ENCODE measurements at regions not wholly inside any gene's neighbourhood (a gene's known extent, or its start where the extent isn't known, plus 50 kb on each side); places are given as distances from the start of the nearest gene placed in this dataset.

DNA sequence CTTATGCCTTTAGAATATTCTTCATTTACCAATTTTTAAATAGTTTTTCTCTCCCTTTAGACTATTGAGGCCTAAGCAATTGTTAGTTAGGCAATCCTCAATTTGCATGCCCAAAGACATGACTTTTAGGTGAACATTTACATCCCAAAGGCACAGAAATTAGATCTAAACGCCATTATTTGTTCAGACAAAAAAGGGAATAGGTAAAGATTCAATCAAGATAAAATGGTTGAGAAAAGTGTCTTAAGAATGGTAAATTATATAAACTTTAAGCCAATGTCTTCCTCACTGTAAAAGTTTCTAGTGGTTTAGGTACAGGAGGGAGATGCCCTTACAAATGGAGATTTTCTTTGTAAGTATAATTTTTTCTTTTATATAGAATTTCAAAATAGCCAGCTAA is 50.2 kb upstream of the MME start:
- Histone ChIP-seq H3K27ac (no peak overlapping the region), H3K36me3 (no peaks in the 10 kb centered on the region), H3K9me3 (replicated peaks in 1 of 11) (no peaks in the 10 kb centered on the region), H3K4me3 (no peak overlapping the region), H3K4me1 (peaks cover 0 to 49% (median 0%) of the 10 kb centered on the region in 10 experiments; a peak in 5 of 20 replicates), H3K9ac (no peak overlapping the region), H3K4me2 (no peak overlapping the region), H3K27me3 (no peaks in the 10 kb centered on the region), H4K20me1 (no peaks in the 10 kb centered on the region)
- TF ChIP-seq Cebpa-rat (IDR thresholded peaks at IDR 0.05), result no peak

DNA sequence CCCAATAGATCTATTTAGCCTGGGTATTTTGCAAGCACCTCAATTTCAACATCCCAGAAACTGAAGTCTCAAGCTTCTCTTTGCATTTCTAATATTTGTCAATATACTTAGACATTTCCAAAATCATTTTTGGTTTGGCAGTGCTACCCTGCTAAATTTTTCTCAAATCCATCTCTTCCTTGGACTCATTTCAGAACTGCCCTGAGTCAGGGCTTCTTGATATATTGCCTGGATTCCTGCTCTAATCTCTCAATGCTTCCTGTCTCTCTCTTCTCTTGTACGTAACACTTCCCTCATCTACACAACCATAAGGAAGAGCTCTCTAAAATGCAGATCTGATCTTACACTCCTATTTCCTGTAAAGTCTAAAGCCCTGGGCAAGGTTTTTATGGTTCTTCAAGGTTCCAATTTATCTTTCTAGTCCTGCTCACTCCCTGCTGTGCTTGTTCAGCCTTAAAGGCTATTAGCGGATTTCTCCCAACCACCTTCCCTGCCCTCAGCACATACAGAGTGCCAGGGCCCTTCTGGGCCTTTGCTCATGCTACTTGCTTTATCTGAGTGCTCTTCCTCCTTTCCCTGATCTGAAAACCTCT is 53.0 kb upstream of the MME start:
- Histone ChIP-seq H3K9ac (no peak overlapping the region), H3K36me3 (no peaks in the 10 kb centered on the region), H3K27me3 (no peaks in the 10 kb centered on the region), H3K4me2 (peak overlapping the region in 2 of 11 experiments; percentile 45 to 50; a peak in 4 of 22 replicates), H3K27ac (peak overlapping the region in 2 of 11 experiments; percentile 7 to 57; a peak in 3 of 22 replicates), H3K9me3 (replicated peaks in 1 of 11) (no peaks in the 10 kb centered on the region), H4K20me1 (no peaks in the 10 kb centered on the region), H3K4me1 (peaks cover 0 to 33% (median 0%) of the 10 kb centered on the region in 10 experiments; a peak in 5 of 20 replicates), H3K4me3 (no peak overlapping the region)
- TF ChIP-seq Cebpa-rat (IDR thresholded peaks at IDR 0.05), result no peak

DNA sequence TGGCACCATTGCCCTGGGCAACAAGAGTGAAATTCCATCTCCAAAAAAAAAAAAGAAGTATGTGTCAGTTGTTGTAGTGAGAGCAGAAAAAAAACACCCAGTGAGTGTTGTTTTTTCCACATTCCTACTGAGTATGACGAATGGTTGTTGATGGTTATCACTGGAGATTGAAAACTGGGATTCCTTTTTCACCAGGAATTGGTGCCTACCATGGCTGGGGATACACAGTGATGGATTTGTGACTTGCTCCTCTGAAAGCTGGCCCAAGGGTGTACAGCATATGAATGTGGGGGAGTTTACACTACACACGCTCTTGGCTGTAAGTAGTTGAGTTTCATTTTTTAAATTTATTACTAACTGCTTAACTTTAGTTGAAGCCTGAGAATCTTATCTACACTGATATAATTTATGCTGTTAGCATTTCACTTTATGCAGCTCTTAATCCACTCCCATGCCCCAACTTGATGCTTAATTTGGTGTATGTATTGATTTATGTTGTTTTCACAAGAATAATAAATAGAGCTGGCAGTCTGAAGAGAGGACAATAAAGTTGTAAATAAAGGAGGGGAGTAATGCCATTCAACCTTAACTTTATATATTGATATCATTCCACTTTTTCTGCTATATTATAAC is 56.0 kb upstream of the MME start:
- Histone ChIP-seq H3K9me3 (replicated peaks in 1 of 11) (no peaks in the 10 kb centered on the region), H3K9ac (no peak overlapping the region), H3K4me3 (no peak overlapping the region), H3K36me3 (no peaks in the 10 kb centered on the region), H3K27me3 (no peaks in the 10 kb centered on the region), H4K20me1 (no peaks in the 10 kb centered on the region), H3K27ac (no peak overlapping the region), H3K4me2 (no peak overlapping the region), H3K4me1 (peaks cover 0 to 16% (median 0%) of the 10 kb centered on the region in 10 experiments; a peak in 5 of 20 replicates)
- TF ChIP-seq Cebpa-rat (IDR thresholded peaks at IDR 0.05), result no peak

DNA sequence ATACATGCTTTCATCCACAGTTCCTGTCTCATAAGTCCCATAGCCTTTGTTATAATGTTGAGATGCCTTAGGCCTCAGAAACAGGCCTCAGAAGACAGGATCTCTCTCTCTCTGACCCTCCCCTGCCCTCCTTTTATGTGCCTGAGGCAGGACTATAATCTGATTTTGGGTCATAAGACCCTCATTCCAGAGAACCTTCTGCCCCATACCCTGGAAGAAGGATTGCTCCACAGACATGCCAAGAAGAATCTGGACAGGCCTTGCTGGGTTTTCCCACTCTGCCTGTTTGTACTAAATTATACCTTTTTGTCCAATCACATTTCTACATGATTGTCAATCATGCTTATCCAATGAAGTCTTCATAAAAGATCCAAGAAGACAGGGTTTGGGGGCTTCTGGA is 57.2 kb upstream of the MME start:
- H3K9me3 ChIP-seq (replicated peaks in 1 of 11), result no peaks in the 10 kb centered on the region
- H3K4me3 ChIP-seq, result no peak overlapping the region
- no peak overlapping the region for H3K9ac ChIP-seq
- no peaks in the 10 kb centered on the region for H3K36me3 ChIP-seq
- H3K4me2 ChIP-seq, result no peak overlapping the region
- TF ChIP-seq Cebpa-rat (IDR thresholded peaks at IDR 0.05), result no peak
- no peak overlapping the region for H3K27ac ChIP-seq
- no peaks in the 10 kb centered on the region for H3K27me3 ChIP-seq
- H4K20me1 ChIP-seq, result no peaks in the 10 kb centered on the region
- peaks cover 0 to 21% (median 0%) of the 10 kb centered on the region in 10 experiments; a peak in 5 of 20 replicates for H3K4me1 ChIP-seq

DNA sequence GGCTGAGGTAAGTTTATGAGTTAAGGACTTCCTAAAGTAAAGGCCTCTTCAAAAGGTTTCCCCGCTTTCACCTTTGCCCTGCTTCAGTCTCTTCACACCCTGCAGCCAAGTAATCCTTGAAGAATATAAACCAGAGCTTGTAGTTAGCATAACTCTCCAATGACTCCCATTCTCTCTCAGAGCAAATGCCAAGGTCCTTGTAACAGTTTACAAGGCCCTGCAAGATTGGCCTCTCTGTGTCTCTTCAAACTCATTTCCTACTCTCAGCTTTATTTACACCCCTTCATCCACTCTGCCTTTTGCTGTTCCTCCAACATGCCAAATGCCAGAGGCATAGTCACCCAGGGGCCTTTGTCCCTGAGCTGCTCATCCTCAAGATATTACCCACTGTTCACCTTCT is 60.5 kb upstream of the MME start:
- no peaks in the 10 kb centered on the region for H3K36me3 ChIP-seq
- peaks cover 0 to 6% (median 0%) of the 10 kb centered on the region in 10 experiments; a peak in 1 of 20 replicates for H3K4me1 ChIP-seq
- H4K20me1 ChIP-seq, result no peaks in the 10 kb centered on the region
- no peak overlapping the region for H3K4me3 ChIP-seq
- no peaks in the 10 kb centered on the region; a peak in 1 of 22 replicates for H3K9me3 ChIP-seq (replicated peaks in 1 of 11)
- H3K9ac ChIP-seq, result no peak overlapping the region
- no peak for TF ChIP-seq Cebpa-rat (IDR thresholded peaks at IDR 0.05)
- no peak overlapping the region for H3K4me2 ChIP-seq
- H3K27ac ChIP-seq, result no peak overlapping the region
- H3K27me3 ChIP-seq, result no peaks in the 10 kb centered on the region

DNA sequence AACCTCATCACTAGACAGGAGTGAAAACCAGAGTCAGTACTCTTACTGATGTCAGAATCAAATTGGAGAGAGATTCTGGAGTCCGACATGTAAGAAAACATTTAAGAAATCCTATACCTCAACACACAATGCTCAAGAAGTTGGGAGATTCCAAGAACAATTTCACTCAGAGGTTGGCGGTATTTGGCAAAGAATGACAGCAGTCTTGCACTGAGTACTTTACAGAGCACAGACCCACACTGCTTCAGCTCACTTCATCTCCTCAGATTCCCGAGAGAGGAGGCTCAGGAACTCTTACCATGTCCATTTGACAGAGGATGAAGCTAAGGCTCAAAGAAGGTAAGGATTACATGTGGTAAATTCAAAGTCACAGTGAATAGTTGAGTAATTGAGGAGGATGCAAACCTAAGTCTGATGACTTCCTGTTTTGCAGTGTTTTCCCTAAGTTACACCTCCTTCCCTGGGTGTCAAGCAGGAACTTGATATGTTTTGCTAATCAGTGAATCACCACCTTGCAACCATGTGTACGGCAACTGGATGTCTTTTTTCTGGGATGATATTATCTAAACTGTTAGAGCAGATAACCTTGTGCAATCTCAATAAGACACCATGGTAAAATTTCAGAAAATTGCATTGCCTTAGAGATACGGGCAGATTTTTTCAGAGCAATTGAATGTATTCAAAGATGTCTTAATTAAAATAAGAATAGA is 61.3 kb upstream of the MME start:
- no peak for TF ChIP-seq Cebpa-rat (IDR thresholded peaks at IDR 0.05)
- no peaks in the 10 kb centered on the region for H3K27me3 ChIP-seq
- no peak overlapping the region for H3K4me3 ChIP-seq
- peak overlapping the region in 1 of 11 experiments; percentile 15; a peak in 1 of 22 replicates for H3K4me2 ChIP-seq
- peaks cover 0 to 6% (median 0%) of the 10 kb centered on the region in 10 experiments; a peak in 1 of 20 replicates for H3K4me1 ChIP-seq
- H3K36me3 ChIP-seq, result no peaks in the 10 kb centered on the region
- no peak overlapping the region for H3K27ac ChIP-seq
- no peaks in the 10 kb centered on the region for H4K20me1 ChIP-seq
- H3K9me3 ChIP-seq (replicated peaks in 1 of 11), result no peaks in the 10 kb centered on the region; a peak in 1 of 22 replicates
- no peak overlapping the region for H3K9ac ChIP-seq

DNA sequence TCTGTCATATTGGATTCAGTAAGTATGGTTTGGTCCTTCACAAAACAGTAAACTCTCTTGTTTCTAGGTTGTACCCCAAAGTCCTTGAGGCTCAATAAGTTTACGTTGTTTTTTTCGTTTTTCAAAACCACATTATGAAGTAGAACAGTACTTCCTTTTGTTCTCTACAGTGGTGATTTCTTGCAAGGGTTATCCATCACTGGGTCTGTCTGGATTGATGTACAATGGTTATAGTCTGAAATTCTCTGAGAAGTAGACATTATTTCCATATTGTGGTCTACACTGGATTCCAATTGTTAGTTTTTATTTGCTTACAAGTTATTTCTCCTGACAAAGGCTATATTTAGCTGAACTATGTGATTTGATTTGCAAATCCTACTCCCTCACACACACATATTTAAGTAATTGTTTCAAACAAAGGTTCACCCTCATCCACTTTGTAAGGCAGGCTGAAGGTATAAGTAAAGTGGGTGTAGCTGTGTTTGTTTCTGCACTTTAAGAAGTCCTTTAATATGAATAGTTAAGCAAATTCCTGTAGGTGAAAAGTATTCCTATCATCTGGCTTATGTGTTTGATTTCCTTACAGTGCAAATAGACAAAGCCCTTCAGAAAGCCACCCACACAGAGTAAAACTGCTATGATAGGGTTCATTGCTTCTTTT is 64.2 kb upstream of the MME start:
- H3K36me3 ChIP-seq, result no peaks in the 10 kb centered on the region
- H3K27me3 ChIP-seq, result no peaks in the 10 kb centered on the region
- no peak for TF ChIP-seq Cebpa-rat (IDR thresholded peaks at IDR 0.05)
- no peaks in the 10 kb centered on the region for H4K20me1 ChIP-seq
- H3K4me2 ChIP-seq, result no peak overlapping the region
- H3K9me3 ChIP-seq (replicated peaks in 1 of 11), result no peaks in the 10 kb centered on the region; a peak in 1 of 22 replicates
- H3K27ac ChIP-seq, result no peak overlapping the region
- no peak overlapping the region for H3K4me3 ChIP-seq
- H3K4me1 ChIP-seq, result peaks cover 0 to 6% (median 0%) of the 10 kb centered on the region in 10 experiments; a peak in 1 of 20 replicates
- H3K9ac ChIP-seq, result no peak overlapping the region

DNA sequence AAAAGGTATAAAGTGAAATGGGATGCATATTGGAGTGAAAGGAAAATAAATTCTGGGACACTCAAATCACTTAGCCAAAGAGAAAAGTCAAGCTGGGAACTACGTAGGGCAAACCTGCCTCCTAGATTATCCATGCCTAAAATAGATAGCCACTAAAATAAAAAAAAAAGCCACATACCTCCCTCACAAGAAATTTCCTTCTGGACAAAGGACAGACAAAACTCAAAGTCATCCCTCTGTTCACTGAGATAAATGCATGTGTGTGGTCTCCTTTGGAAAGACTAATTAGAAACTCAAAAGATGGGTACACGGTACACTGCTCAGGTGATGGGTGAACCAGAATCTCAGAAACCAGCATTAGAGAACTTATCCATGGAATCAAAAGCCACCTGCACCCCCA is 65.2 kb upstream of the MME start:
- no peak overlapping the region for H3K27ac ChIP-seq

DNA sequence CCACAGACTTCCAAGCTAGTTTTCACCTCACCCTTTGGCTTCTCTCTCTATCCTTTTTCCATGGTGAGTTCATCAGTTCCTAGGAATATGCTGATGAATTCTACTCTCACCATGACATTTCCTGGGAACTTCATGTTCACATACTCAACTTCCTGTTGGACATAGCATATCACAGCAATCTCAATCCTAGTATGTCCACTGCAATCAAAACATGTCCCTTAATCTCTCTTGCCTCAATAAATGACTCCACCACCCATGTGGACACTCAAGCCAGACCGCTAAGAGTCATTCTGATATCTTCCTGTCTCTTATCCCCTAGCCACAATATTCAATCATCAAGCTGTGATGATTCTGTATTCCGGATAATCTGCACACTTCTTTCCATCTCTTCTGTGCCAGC is 66.7 kb upstream of the MME start:
- no peak overlapping the region for H3K27ac ChIP-seq
- no peak overlapping the region for H3K4me2 ChIP-seq
- no peak overlapping the region for H3K9ac ChIP-seq
- H3K27me3 ChIP-seq, result no peaks in the 10 kb centered on the region
- no peaks in the 10 kb centered on the region for H4K20me1 ChIP-seq
- TF ChIP-seq Cebpa-rat (IDR thresholded peaks at IDR 0.05), result no peak
- peaks cover 0 to 7% (median 0%) of the 10 kb centered on the region in 10 experiments; a peak in 5 of 20 replicates for H3K4me1 ChIP-seq
- no peaks in the 10 kb centered on the region for H3K36me3 ChIP-seq
- peaks cover 0 to 3% (median 0%) of the 10 kb centered on the region in 11 experiments; a peak in 1 of 22 replicates for H3K9me3 ChIP-seq (replicated peaks in 1 of 11)
- H3K4me3 ChIP-seq, result no peak overlapping the region

More for the DNA sequence above, 65.2 kb upstream of the MME start:
- no peaks in the 10 kb centered on the region for H3K36me3 ChIP-seq
- no peaks in the 10 kb centered on the region for H3K27me3 ChIP-seq
- H3K9ac ChIP-seq, result no peak overlapping the region
- peaks cover 0 to 6% (median 0%) of the 10 kb centered on the region in 10 experiments; a peak in 1 of 20 replicates for H3K4me1 ChIP-seq
- no peak overlapping the region for H3K4me2 ChIP-seq
- H3K9me3 ChIP-seq (replicated peaks in 1 of 11), result no peaks in the 10 kb centered on the region; a peak in 1 of 22 replicates
- no peak overlapping the region for H3K4me3 ChIP-seq
- no peak for TF ChIP-seq Cebpa-rat (IDR thresholded peaks at IDR 0.05)
- H4K20me1 ChIP-seq, result no peaks in the 10 kb centered on the region

Measured in BLaER1 treated with 17β-estradiol and CSF1 and Interleukin-3, amounts not matched to agents 10 nM and 100 nM (cell line).